K562 (cell line): ENCODE measurements at regions not wholly inside any gene's neighbourhood (a gene's known extent, or its start where the extent isn't known, plus 50 kb on each side); places are given as distances from the start of the nearest gene placed in this dataset.

ENCODE experiments used
- ATF1 ChIP-seq, 2 experiments: fragments of 450-650 bp in 1 of 2; IDR thresholded peaks; 2 replicates each; pipeline ENCODE4 v1.6.1; 2016; ENCODE audit warnings: missing compliant biosample characterization in 1 of 2, missing genetic modification characterization in 1 of 2
- BHLHE40 ChIP-seq: IDR thresholded peaks from 2 replicates; pipeline ENCODE4 v1.6.1; 2011; ENCODE audit warnings: low read length, improper control_type of control experiment
- CBFA2T2 ChIP-seq: fragments of 450-650 bp; conservative IDR thresholded peaks from 2 replicates; pipeline ENCODE4 v1.6.1; 2017; ENCODE audit warnings: mild to moderate bottlenecking
- CBX1 ChIP-seq: sonication (generic); IDR thresholded peaks from 2 replicates; pipeline ENCODE4 v1.6.1; 2016; ENCODE audit warnings: antibody characterized with exemption, low read depth, mild to moderate bottlenecking
- DDX20 ChIP-seq: fragments of 450-650 bp; IDR thresholded peaks from 2 replicates; pipeline ENCODE4 v1.6.1; 2016; ENCODE audit warnings: missing genetic modification characterization, low read depth, mild to moderate bottlenecking, missing compliant biosample characterization, moderate library complexity
- DMBX1 ChIP-seq: fragments of 250-450 bp; sonication (Bioruptor Pico); IDR thresholded peaks from 2 replicates; pipeline ENCODE4 v1.8.0; 2022; ENCODE audit warnings: inconsistent platforms, mild to moderate bottlenecking, moderate library complexity, borderline replicate concordance
- E2F1 ChIP-seq: sonication (generic); formaldehyde crosslinking; IDR thresholded peaks from 2 replicates; pipeline ENCODE4 v1.8.1; 2023; ENCODE audit warnings: mild to moderate bottlenecking, missing genetic modification reagents, moderate library complexity
- EZH2 ChIP-seq: IDR thresholded peaks from 2 replicates; pipeline ENCODE4 v1.6.1; 2012; ENCODE audit warnings: low read depth, mild to moderate bottlenecking, inconsistent platforms, low read length, borderline replicate concordance
- FOXK1 ChIP-seq: sonication (generic); formaldehyde crosslinking; IDR thresholded peaks from 2 replicates; pipeline ENCODE4 v1.8.0; 2022; ENCODE audit warnings: missing genetic modification reagents, mild to moderate bottlenecking, borderline replicate concordance
- HDAC1 ChIP-seq, 2 experiments: fragments of 450-650 bp; IDR thresholded peaks; 2 replicates each; pipeline ENCODE4 v1.6.1; 2016 to 2017; ENCODE audit warnings: inconsistent platforms in 1 of 2, mild to moderate bottlenecking in 1 of 2, moderate library complexity in 1 of 2
- JUND ChIP-seq, 2 experiments: IDR thresholded peaks; 2 replicates in 1 of 2; 3 replicates in 1 of 2; pipeline ENCODE4 v1.6.1; 2011; ENCODE audit warnings: borderline replicate concordance in 2 of 2, low read depth in 2 of 2, low read length in 2 of 2, improper control_type of control experiment in 1 of 2, missing biosample characterization in 1 of 2, missing genetic modification characterization in 1 of 2, missing genetic modification reagents in 1 of 2
- MEF2D ChIP-seq: conservative IDR thresholded peaks from 2 replicates; pipeline ENCODE4 v1.6.1; 2016; ENCODE audit warnings: low read depth, missing genetic modification characterization, missing compliant biosample characterization
- MXI1 ChIP-seq: IDR thresholded peaks from 2 replicates; pipeline ENCODE4 v1.6.1; 2011; ENCODE audit warnings: low read depth, mild to moderate bottlenecking, improper control_type of control experiment, low read length
- NKRF ChIP-seq: fragments of 450-650 bp; IDR thresholded peaks from 2 replicates; pipeline ENCODE4 v1.6.1; 2016; ENCODE audit warnings: borderline replicate concordance
- POLR3A ChIP-seq: IDR thresholded peaks from 2 replicates; pipeline ENCODE4 v1.6.1; 2011; ENCODE audit warnings: borderline replicate concordance, mild to moderate bottlenecking, moderate library complexity; ENCODE audit not compliant: insufficient read length, insufficient read depth; ENCODE audit errors: extremely low read depth
- SP2 ChIP-seq: IDR thresholded peaks from 2 replicates; pipeline ENCODE4 v1.6.1; 2011; ENCODE audit warnings: mild to moderate bottlenecking, low read depth, low read length, moderate library complexity; ENCODE audit not compliant: poor library complexity, severe bottlenecking; ENCODE audit errors: extremely low read depth
- TCF3 ChIP-seq: sonication (generic); formaldehyde crosslinking; IDR thresholded peaks from 2 replicates; pipeline ENCODE4 v1.4.0; 2020; ENCODE audit warnings: mild to moderate bottlenecking, missing genetic modification reagents
- TOE1 ChIP-seq, 2 experiments: fragments of 450-650 bp in 1 of 2; sonication (generic) in 1 of 2; formaldehyde crosslinking in 1 of 2; IDR thresholded peaks; 2 replicates each; pipeline versions ENCODE4 v1.7.1 to v1.8.0; 2016 to 2022; ENCODE audit warnings: borderline replicate concordance in 2 of 2, mild to moderate bottlenecking in 2 of 2, antibody characterized with exemption in 1 of 2, inconsistent platforms in 1 of 2, low read depth in 1 of 2, missing genetic modification reagents in 1 of 2, moderate library complexity in 1 of 2
- ZBTB8A ChIP-seq: fragments of 450-650 bp; IDR thresholded peaks from 2 replicates; pipeline ENCODE4 v1.6.1; 2018; ENCODE audit warnings: mild to moderate bottlenecking, moderate library complexity; ENCODE audit not compliant: partially characterized antibody
- ZHX1 ChIP-seq: fragments of 150-350 bp; conservative IDR thresholded peaks from 2 replicates; pipeline ENCODE4 v1.6.1; 2014; ENCODE audit warnings: low read length
- ZKSCAN3 ChIP-seq: fragments of 250-450 bp; sonication (Bioruptor Pico); IDR thresholded peaks from 2 replicates; pipeline ENCODE4 v1.4.0; 2020
- ZNF174 ChIP-seq: fragments of 250-450 bp; sonication (Bioruptor Pico); IDR thresholded peaks from 2 replicates; pipeline ENCODE4 v1.4.0; 2020; ENCODE audit warnings: mild to moderate bottlenecking
- ZNF232 ChIP-seq: sonication (generic); formaldehyde crosslinking; IDR thresholded peaks from 2 replicates; pipeline ENCODE4 v1.8.0; 2022; ENCODE audit warnings: mild to moderate bottlenecking, missing genetic modification reagents
- ZNF695 ChIP-seq: fragments of 450-650 bp; formaldehyde crosslinking; IDR thresholded peaks from 2 replicates; pipeline ENCODE4 v1.4.0; 2020; ENCODE audit warnings: mild to moderate bottlenecking, moderate library complexity

GRCh38 chr7:101736084-101736483 is 81.3 kb upstream of the CUX1 start (continued):
- TF ChIP-seq NKRF, result no peak
- no peak for TF ChIP-seq FOXK1 (CRISPR knock-in tag)
- no peak for TF ChIP-seq ZNF174 (CRISPR knock-in tag)
- no peak for TF ChIP-seq DMBX1 (CRISPR knock-in tag)
- TF ChIP-seq TOE1 (IDR thresholded peaks at IDR 0.05; ENCODE audit: borderline replicate concordance), result peak; percentile 88
- no peak for TF ChIP-seq TOE1 (CRISPR knock-in tag; IDR thresholded peaks at IDR 0.05; ENCODE audit: borderline replicate concordance, low read depth)
- no peak for TF ChIP-seq TCF3 (CRISPR knock-in tag)
- TF ChIP-seq EZH2, result no peak
- TF ChIP-seq SP2, result no peak
- TF ChIP-seq ATF1 (CRISPR knock-in tag; IDR thresholded peaks at IDR 0.05), result no peak
- TF ChIP-seq ATF1 (tag; IDR thresholded peaks at IDR 0.05), result no peak
- TF ChIP-seq ZKSCAN3, result no peak
- no peak for TF ChIP-seq MEF2D (tag)
- peak; percentile 41; the same call in 1 of the 2 replicates for TF ChIP-seq CBFA2T2
- TF ChIP-seq MXI1, result no peak
- TF ChIP-seq ZNF232 (CRISPR knock-in tag), result no peak
- no peak for TF ChIP-seq BHLHE40
- TF ChIP-seq POLR3A, result no peak
- TF ChIP-seq JUND (IDR thresholded peaks at IDR 0.05; ENCODE audit: borderline replicate concordance, low read depth, low read length), result no peak
- no peak for TF ChIP-seq JUND (tag; IDR thresholded peaks at IDR 0.05; ENCODE audit: borderline replicate concordance, low read depth, low read length)
- no peak for TF ChIP-seq HDAC1 (IDR thresholded peaks at IDR 0.05)
- no peak for TF ChIP-seq E2F1 (CRISPR knock-in tag)
- no peak for TF ChIP-seq DDX20
- TF ChIP-seq ZBTB8A, result no peak
- TF ChIP-seq ZNF695 (CRISPR knock-in tag), result no peak
- TF ChIP-seq ZHX1, result no peak
- TF ChIP-seq CBX1, result no peak
